ENCODE measurements at regions not wholly inside any gene's neighbourhood (a gene's known extent, or its start where the extent isn't known, plus 50 kb on each side); places are given as distances from the start of the nearest gene placed in this dataset.

GRCh38 chr10:113453351-113453750, 99.5 kb upstream of the HABP2 start:
- TF ChIP-seq POLR2A (IDR thresholded peaks at IDR 0.05) (no peak), CTCF (IDR thresholded peaks at IDR 0.05) (no peak)

Data from lower leg skin (tissue), 3 donors.